Stimulated activated CD8-positive, alpha-beta memory T cell treated with anti-CD3 and anti-CD28 coated beads, Interleukin-4, amount 100 ng/mL, for 1 hour (primary cell): ENCODE measurements at regions not wholly inside any gene's neighbourhood (a gene's known extent, or its start where the extent isn't known, plus 50 kb on each side); places are given as distances from the start of the nearest gene placed in this dataset.
"Not testable (repeated sequence)": the region's sequence is repeated elsewhere in the genome, so short reads cannot be mapped to it uniquely, and the experiment has no call there.

Source experiments
- DNase-seq, 2 donors: peaks; one replicate each; pipeline ENCODE4 v3.0.0-alpha.2; 2020; ENCODE audit warnings: low read depth in 2 of 2, low spot score in 1 of 2

DNA sequence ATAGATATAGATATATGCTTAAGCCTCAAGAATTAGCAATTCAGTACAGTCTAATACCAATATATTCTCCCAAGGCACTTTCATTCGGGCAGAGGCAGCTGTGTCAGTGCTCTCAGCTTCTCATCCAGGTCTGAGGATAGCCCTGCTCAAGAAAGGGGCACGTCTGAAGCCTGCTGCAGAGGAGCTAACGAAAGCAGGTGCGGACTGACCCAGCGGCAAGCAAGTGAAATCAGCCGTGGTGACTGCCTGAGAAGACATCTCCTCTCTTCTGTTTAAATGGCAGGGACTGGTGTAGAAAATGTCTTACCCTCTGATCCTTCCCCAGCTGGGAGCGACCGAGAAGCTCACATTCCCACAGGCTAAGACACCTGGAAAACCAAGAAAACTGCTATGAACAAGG is 468.6 kb downstream of the BRD1 start:
- no peak for DNase-seq

DNA sequence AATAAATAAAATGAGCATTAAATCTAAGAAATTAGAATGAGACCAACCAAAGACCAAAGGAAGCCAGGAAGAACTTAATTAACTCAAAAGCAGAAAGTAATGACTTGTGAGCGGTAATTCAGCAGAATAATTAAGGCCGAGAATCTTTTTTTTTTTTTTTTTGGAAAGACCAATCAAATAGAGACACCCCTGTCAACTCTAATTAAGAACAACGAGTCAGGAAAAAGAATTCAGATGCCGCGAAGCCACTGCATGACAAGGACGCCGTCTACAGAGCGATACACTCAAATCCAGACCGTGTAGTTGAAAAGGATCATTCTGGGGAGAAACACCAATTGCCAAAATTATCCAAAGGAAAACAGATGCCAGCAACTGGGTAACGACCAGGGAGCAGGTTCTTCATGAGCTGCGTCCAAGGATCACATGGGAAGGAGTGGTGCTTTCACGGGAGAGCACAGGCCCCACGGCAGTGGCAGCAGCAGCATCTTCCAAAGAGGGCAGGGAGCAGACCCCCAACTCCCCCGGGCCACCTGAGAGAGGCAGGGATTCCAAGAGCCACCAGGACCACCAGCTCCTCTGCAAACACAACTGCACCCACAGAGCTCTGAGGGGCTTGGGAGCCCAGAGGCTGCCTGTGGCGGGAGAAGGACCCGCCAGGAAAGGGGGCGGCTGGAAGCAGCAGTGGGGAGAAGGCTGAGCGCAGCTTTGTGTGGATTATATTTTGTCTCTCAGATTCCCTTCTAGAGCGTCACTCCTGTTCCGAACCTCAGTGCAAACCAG is 469.8 kb downstream of the BRD1 start:
- no peak for DNase-seq

DNA sequence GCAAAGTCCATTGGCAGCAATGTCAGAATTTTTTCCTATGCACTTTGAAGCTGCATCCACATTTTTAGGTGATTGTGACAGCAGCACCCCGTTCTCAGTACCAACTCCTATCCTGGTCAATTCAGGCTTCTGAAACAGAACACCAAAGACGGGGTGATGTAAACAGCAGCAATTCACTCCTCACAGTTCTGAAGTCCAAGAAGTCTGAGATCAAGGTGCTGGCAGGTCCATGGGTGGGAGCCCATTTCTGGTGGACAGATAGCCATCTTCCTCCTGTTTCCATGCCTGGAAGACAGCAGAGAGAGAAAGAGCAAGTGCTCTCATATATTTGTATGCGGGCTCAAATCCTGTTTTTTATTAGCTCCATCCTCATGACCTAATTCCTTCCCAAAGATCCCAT is 471.2 kb downstream of the BRD1 start:
- no peak for DNase-seq

DNA sequence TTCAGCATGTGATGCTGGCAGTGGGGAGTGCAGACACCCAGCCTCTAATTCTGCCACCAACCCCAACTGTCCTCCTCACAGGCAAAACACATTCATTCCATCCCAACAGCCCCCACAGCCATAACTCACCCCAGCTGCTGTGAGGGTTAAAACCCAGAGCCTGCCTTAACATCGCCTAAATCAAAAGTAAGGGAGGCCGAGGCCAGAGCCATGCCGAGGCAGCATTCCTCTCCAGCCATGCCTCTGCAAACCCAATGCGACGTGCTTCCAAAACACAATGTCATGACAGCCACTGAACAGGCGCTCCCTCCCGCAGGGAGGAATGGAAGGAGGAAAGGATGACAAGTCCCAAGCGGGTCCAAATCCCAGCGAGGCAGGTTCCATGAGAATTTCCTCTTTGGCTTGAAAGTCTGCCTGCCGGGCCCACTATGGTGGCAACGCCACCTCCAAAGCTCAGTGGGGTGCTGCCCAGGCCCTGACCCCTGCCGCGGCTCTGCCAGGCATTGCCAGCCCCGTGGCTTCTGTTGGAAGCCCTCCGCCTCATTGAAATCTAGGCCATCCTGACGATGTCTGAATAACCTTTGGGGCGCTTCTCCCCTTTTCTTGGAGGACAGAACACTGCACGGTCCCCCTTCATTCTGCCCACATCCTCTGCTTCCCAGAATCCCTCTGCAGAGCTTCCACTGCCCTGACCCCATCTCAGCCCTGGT is 472.3 kb downstream of the BRD1 start:
- no peak for DNase-seq

DNA sequence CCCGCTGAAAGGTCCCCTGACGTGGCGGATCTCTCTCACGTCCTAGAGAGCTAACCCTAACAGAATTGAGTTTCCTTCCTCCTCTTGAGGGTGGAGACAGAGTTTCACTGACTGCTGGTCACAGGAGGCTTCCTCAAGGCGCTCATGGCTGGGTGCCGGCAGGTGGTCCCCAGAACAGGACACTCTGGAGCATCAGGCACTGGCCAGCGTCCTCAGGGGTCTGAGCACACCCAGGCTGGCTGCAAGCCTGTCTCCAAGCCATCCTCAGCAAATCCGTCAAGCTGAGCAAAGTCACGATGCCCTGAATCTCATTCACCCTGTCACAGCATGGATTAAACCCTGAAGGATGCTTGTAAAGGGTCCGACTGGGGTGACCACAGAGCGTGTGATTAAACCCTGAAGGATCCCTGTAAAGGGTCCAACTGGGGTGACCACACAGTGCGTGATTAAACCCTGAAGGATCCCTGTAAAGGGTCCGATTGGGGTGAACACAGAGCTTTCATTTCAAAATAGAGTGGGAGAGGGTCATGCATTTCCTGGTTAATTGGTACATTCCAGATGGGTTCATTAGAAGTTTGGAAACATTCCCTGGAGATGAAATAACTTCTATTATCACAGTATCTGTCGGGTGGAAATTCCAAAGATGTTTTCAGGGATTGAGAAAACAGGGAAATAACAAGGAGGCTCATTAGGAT is 473.0 kb downstream of the BRD1 start:
- no peak for DNase-seq

DNA sequence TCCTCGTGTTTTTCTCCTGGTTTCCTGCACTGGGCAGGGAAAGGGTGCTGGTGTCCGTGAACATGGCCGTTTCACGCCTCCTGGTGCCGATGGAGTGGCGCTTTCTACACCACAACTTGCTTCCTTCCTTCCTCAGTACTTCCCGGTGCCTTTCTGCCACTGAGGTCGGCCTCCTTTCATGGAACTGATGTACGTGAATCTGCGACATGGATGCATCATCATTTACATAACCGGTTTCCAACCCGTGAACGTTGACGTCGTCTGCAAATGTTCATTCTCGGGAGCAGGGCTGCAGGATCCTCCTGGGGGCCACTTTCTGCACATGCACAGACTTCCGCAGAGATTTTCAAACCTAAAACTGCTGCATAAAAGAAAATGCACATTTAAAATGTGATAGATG is 474.4 kb downstream of the BRD1 start:
- DNase-seq: no peak

DNA sequence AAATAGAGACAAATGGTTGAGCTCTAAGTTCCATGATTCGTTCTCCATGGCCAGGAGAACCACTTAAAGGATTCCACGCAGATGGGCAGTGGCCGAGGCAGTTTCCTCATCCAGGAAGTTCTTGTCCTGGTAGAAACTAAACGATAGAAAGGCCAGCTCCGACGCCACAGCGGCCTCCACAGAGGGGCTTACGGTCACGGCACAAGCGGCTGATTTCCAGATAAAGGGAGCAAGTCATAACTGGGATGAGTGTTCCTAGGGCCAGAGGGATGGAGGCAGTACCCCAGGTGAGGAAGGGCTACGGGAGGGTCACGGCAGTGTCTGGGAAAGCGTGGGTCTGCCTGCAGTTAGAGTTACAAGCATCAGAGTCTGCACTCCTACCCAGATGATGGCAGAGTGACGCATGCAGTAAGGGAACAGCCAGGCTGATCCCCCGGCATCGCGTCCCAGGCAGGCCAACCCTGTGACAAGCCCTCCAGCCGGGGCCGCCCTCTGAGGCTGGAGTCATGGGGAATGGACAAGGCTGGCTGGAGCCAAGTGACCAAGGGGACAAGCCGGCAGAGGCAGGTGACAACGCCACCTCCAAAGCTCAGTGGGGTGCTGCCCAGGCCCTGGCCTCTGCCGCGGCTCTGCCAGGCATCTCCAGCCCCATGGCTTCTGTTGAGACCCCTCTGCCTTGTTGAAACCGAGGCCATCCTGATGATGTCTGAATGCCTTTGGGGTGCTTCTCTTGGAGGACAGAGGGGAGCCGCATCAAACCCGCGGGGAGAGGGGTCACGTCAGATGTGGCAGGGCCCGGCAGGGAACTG is 475.1 kb downstream of the BRD1 start:
- DNase-seq: no peak

DNA sequence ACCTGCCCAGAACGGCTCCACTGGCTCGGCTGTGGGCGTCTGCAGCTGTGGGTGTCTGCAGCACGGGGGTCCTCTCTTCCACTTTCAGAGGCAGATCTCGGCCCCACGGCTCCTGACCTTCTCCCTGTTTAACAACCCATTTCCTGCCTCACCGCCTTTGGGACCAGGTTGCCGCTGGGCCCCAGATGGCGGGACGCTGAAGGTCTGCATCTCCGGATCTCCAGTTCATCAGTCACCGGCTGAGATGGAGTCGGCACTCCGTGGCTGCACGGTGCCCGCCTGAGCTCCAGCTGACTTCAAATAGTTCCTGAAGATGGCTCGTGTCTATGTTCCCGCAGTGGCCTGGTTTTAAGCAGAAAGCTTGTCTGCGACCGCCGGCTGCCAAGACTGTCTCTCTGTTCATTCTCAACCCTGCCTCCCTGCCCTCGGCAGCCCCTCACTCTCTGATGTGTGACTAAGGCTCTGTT is 475.9 kb downstream of the BRD1 start:
- no peak for DNase-seq

DNA sequence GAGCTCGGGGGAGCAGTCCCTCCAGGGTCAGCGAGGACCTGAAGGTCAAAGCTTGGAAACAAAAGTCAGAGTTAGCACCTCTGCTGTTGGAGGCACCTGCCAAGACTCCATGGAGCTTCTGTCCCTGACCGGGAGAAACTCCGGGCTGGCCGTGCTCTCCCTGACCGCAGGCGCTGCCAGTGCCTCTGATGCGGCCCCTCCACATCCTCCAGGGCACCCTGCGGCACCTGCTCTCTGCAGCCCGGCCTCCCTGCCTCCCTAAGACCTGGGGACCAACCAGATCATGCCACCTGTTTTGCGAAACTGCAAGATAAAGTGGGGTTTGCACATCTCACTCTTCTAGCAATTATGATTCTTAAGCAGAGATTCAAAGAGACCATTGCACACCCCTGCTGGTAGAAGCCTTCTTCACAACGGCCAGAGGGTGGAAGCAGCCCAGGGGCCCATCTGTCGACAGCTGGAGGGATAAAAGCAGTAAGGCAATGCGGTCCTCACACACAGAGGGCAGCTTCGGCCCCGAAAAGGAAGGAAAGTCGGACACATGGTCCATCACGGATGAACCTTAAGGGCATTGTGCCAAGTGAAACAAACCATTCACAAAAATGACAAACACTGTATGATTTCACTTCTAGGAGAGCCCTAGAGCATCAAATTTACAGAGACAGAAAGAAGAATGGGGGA is 477.1 kb downstream of the BRD1 start:
- DNase-seq: no peak

DNA sequence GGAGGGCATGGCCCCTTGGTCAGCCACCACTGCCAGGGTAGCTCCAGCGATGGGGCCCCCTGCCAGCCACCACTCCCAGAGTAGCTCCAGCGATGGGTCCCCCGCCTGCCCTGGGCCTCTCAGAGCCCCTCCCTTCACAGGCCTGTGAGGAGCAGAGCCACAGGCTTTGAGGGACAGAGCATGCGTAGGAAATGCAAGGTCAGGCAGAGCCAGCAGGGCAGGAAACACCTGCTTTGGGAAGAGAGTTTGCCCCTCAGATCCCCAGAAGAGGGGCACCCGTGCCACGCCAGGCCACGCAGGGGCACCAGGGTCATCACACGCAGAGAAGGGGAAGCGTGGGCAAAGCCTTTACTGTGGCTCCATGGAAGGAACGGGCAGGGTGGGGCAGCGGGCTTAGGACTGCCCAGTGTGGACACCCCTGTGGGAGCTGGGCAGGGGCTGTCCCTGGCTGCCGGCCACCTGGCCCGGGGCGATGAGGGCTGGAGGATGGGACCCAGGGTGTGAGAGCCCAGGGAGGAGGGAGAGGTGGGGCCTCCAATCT is 477.8 kb downstream of the BRD1 start:
- DNase-seq: no peak

DNA sequence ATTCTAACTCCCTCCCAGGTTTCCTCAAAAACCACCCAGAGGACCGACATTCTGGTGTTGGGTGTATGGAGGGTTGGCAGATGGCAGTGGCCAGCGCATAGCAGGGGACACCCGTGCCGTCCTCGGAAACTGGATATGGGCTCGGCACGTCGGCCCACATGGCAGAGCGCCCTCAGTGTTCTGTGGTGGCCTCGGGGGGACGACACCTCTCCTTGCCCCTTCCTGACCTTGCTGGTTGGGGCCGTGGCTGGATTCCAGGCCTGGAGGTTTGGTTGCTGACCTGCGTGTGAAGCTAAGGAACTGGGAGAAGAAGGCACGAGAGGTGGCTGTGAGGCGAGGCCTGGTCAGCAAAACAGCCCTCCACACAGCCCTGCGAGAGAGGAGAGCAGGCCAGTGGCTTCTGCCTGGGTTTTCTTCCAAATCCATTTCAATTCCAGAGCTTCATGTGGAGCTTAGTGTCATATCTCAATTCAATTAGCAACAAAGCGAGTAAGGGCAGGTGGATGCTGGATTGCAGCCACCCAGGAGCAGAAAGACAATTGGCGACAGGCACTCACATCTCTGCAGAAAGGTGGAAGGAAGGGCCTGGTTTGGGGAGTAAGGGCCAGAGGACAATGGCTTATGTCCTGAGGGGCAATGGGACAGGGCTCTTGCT is 478.4 kb downstream of the BRD1 start:
- DNase-seq: no peak

DNA sequence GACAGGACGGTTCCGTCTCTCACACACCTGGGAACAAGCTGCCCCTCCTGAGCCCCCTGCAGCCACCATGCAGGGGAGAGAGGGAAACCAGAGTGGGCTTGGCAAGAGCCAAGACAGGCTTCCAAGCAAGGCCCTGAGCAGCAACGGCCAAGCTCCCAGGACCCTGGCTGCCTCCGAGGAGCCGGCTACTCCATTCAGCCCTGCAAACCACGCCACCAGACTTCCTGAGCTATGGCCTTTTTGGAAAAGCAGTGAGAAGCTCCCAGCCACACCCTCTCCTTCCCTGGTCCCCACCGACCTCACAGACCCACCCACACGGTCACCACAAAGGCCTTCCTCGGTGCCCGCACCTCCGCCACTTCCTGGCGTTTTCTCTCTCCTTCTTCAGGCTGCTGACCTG is 479.0 kb downstream of the BRD1 start:
- no peak for DNase-seq

DNA sequence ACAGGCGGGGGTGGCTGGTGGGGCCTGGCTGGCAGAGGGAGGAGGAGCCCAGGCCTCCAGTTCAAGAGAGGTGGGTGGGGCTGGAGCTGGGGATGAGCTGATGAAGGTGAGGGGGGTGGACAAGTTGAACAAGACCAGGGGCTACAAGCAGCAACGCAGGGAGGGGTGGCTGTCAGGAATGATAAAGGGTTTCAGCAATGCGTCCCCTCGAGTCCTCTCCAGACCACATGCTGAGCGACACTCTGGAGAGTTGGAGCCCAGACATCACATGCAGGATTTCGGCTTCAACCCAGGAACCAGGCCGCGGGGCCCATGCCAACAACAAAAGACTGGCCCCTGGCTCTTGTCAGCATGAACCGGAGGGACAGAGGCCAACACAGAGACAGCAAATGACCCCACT is 480.3 kb downstream of the BRD1 start:
- no peak for DNase-seq

DNA sequence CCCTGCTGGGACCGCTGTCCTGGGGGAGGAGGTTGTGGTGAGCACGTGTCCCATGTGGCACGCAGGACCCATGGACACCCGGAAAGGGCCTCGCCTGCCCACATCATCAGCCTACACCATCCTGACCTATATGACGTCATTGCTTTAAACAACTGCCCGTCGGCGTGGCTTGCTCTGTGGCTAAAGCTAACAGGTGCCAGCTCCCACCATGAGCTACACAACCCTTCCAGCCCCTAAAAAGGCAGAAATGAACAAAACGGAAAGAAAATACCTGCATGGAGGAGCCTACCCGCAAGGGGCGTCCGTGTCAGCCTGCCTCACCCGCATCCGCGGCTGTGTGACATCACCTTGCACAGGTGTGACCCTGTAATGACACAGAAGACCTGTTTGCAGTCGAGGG is 481.8 kb downstream of the BRD1 start:
- no peak for DNase-seq

DNA sequence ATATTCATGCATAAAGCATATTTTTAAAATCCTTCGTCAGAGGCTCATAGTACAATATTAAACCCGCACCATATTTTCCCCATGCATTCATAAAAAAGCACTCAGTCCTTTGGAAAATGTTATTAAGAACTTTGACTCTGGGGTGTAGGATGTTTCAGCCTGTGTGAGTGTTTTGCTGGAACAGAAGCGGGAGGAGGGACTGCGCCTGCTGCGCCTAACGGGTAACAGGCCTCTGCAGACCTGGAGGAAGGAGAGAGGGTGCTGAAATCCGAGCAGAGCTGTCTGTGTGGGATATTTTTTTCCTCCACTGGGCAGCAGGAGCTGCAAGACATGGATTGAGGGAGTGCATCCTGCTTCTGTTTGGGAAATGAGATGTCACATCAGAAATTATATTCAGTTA is 483.0 kb downstream of the BRD1 start:
- no peak for DNase-seq

DNA sequence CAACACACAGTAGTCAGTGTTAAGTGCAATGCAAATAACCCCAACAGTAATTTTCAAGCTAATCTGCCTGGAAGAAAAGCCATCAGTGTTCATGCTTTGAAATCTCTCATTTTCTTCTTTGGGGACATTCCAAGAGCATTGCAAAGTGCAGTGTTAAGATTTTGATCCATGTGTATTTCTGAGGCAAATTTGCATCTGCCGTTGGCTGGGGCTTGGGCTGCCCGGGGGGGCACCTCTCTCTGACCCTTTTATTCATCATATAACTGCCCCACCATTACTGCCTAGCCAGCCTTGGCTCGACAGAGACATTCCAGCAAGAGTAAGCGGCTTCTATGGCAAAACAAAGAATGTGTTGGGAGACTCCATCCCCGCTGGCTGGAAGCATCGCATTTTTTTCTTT is 483.5 kb downstream of the BRD1 start:
- DNase-seq: no peak

DNA sequence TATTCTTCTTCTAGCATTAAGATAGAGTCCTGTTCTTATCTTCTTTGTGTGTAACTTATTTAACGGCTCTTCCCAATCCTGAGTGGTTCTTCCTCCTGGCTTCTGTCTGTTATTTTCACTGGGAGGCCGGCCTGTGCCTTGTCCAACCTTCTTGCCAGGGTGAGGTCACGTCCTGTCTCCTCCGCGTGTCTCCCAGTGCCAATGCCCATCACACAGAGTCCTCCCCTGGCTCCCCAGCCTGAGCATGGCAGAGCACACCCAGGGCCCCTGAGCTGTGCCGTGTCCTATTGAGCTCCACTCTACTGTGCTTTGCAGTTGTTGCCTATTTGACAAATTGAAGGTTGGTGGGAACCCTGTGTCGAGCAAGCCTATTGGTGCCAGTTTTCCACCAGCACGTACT is 487.3 kb downstream of the BRD1 start:
- DNase-seq: no peak

DNA sequence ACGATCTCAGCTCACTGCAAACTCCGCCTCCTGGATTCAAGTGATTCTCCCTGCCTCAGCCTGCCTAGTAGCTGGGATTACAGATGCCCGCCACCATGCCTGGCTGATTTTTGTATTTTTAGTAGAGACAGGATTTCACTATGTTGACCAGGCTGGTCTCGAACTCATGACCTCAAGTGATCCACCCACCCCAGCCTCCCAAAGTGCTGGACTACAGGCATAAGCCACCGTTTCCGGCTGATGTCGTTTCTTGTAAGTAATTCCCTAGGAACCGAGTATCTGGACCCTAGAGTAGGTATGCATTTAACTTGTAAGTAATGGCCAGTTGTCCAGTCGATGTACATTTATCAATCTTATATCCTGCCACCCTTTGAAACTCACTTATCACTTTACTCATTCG is 491.2 kb downstream of the BRD1 start:
- DNase-seq: not testable (repeated sequence)

DNA sequence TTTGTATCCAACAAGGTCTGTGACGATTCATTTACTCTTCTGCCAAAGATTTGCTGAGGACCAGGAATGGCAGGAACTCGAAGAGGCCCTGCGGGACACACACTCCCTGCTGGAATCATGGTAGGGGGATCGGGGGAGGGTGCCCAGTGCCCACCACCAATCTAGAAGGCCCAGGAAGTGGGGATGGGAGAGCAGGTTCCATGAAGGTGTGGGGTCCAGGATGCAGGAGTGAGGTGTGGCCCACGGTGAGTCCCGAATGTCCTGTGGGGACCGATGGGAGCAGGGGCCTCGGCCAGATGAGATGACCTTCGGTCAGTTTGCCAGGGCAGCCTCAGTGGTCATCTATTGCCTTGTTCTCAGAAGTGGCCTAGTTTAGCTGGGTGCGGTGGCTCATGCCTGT is 492.7 kb downstream of the BRD1 start:
- no peak for DNase-seq

DNA sequence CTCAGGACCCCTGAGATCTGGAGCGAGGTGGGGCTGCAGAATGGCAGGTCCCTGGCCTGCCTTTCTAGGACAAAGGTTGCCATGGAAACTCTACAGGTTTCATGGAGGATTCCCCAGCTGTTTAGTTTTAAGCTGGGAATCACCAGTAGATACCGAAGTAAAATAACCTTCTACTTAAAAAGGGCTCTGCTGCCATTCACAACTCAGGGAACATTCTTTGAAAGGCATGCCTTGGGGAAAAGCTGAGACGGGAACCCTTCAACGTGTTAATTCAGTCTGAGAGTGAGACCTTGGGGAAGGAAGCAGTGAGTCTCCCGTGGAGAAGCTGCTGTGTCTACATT is 493.3 kb downstream of the BRD1 start:
- DNase-seq: no peak
